ENCODE measurements at regions not wholly inside any gene's neighbourhood (a gene's known extent, or its start where the extent isn't known, plus 50 kb on each side); places are given as distances from the start of the nearest gene placed in this dataset.

DNA sequence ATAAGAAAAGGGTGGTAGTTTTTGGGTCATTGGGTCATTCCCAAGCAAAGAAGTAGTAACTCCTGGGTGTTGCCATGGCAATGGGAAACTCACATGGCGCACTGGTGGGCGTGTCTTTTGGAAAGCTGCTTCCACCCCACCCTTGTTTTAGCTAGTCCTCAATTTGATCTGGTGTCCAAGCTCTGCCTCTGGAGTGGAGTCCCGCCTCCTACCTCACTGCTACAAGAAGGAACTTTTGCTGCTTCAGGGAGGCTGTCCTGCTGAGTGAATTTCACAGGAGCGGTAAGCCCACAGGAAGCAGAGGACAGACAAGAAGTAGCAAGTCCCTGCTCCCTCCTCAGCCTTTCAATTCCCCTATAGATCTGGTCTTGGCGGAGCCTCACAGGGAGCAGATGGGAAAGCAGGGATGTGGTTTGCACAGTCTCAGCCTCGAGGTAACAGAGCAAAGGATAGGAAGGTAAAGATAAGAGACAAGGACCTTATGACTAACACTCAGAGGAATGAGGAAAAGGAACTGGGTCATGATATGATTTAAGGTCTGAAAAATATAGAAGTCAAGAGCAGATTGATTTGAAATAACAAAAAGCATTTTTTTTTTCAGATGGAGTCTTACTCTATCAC, 700.3 kb downstream of the TNS3 start:
- TF ChIP-seq, protein P1, sequence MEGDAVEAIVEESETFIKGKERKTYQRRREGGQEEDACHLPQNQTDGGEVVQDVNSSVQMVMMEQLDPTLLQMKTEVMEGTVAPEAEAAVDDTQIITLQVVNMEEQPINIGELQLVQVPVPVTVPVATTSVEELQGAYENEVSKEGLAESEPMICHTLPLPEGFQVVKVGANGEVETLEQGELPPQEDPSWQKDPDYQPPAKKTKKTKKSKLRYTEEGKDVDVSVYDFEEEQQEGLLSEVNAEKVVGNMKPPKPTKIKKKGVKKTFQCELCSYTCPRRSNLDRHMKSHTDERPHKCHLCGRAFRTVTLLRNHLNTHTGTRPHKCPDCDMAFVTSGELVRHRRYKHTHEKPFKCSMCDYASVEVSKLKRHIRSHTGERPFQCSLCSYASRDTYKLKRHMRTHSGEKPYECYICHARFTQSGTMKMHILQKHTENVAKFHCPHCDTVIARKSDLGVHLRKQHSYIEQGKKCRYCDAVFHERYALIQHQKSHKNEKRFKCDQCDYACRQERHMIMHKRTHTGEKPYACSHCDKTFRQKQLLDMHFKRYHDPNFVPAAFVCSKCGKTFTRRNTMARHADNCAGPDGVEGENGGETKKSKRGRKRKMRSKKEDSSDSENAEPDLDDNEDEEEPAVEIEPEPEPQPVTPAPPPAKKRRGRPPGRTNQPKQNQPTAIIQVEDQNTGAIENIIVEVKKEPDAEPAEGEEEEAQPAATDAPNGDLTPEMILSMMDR (IDR thresholded peaks at IDR 0.05): no peak
- no peak for TF ChIP-seq POLR2A (IDR thresholded peaks at IDR 0.05)

Data from heart left ventricle (tissue), 13 donors.